ENCODE measurements at regions not wholly inside any gene's neighbourhood (a gene's known extent, or its start where the extent isn't known, plus 50 kb on each side); places are given as distances from the start of the nearest gene placed in this dataset.
"Not testable (repeated sequence)": the region's sequence is repeated elsewhere in the genome, so short reads cannot be mapped to it uniquely, and the experiment has no call there.

DNA sequence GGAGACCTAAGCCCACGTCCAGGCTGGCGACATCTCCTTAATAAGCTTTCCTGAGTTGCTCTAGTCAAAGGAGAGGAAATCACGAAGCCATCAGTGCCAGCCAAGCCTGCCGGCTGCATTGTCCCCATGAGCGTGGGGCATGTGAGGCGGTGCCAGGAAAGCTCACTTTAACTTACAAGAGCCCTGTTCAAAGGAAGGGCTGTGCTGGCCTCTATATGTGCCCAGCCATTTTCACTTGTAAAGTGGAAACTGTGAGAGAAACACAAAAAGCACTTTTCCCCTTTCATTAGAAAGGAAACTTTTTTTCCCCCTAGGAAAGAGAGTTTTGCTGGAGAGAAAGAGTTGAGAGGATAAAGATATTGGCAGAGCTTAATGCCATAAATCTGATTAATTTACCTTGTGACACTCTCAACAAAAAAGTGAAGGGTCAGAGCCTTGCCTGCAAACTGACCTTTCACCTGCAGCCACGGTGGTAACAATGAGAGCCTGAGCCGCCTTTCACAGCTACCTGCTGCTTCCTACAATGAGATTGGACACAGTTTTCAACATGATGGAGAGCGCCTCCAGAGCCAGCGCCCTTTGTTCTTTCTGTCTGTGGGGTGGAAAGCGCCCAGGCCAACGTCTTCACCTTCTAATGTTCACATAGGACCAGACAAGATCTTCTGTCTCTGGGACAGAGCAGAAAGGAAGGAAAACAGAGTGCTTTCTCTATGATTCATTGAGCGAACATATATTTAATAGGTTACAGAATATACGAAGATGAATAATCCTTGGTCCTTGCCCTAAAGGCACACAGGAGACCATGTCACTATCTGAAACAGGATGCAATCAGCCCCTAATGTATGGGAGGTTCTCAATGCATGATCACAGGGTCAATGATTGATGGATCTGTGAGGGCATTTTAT is 233.1 kb upstream of the HES1 start:
- intact Hi-C loops (cut with micrococcal nuclease) = no loop called here

DNA sequence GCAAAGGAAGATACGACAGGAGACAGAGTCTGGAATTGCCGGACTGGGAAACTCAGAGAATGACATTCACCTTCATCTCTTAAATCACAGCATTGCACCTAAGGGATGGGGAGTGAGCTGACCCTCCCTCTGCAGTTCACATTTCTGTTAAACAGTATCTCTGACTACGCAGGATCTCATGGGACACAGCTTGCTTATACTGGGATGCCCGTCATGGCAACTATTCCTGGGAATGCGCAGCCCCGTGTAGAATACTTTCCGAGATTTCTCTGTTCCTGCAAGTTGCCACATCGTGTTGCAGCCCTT is 232.5 kb upstream of the HES1 start:
- intact Hi-C loops (cut with micrococcal nuclease) = no loop called here

DNA sequence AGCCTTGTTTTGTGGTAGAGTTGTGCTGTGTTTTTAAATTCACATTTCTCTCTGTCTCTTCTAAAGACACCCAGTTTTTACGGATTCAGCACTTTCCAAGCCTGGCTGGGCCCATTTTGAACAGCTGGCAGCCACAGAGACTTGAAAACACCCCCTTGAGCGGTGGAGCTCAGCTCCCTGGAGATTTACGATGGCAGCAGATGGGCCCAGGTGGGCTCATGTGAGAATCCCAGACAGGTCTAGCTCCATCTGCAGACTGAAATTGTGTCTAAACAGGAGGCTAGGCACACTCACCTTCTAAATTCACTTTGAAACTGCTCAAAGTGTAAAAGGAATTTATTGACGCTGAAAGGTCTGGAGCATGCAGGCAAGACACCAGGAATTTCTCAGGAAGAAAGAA is 232.0 kb upstream of the HES1 start:
- intact Hi-C loops (cut with micrococcal nuclease) = no loop called here

DNA sequence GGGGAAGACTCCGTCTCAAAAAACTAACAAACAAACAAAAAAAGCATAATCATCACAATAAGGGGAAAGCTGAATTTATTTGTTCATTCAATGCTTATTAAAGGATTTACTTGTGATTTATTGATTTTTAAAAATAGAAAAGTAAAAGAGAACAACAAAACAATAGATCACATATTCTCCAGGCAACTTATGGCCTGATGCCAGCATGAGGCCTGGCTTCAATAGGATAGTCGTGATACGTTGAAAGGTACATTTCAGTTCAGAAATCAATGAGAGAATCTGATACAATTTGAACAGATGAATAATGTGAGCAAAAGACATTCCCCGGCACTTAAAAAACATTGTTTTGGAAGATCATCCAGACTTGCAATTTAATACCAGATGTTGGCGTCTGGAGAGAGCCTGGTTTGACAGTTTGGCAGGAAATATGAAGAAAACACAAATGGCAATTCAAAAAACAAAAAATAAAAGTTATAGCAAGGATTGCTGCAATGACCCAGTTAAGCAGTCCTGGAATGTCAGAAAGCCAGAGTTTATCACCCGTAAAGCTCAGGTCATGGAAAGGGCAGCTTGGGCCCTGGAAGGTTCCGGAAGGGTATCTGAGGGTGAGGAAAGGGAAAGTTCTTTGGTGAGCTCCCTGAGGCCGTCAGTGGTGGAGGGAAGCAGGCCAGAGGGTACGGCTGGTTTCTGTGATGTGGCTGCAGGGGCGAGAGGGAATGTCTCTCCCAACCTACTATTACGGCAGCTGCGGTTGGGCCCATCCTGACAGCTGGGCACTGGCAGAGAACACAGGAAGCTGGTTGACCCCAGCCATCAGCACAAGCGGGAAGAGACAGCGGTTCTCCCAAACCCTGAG is 230.2 kb upstream of the HES1 start:
- intact Hi-C loops (cut with micrococcal nuclease) = no loop called here

GRCh38 chr3:193906849-193907410 is 229.0 kb upstream of the HES1 start:
- intact Hi-C loops (cut with micrococcal nuclease) = no loop called here

GRCh38 chr3:193908181-193908744 is 227.7 kb upstream of the HES1 start:
- intact Hi-C loops (cut with micrococcal nuclease) = no loop called here

- intact Hi-C loops (cut with micrococcal nuclease) = no loop called here
Observed at GRCh38 chr3:193909387-193909786, 226.6 kb upstream of the HES1 start.

DNA sequence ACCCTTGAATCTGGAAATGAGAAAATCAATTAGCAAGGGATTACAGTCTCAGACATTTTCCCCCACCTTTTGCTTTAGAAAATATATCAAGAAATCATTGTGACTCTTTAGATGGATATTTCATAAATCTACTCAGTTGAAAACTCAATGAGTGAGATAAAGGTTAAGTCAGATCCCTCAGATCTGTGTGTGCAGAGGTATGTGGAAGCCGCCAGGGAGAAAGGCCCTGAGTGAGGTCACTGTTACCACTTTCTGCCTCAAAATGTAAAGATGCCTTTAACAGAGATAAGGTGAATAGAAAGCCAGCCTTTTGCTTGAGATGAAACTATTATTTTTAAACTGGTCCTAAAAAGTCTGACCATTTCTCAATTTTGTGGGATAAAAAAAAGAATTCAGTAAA is 225.6 kb upstream of the HES1 start:
- intact Hi-C loops (cut with micrococcal nuclease) = no loop called here

DNA sequence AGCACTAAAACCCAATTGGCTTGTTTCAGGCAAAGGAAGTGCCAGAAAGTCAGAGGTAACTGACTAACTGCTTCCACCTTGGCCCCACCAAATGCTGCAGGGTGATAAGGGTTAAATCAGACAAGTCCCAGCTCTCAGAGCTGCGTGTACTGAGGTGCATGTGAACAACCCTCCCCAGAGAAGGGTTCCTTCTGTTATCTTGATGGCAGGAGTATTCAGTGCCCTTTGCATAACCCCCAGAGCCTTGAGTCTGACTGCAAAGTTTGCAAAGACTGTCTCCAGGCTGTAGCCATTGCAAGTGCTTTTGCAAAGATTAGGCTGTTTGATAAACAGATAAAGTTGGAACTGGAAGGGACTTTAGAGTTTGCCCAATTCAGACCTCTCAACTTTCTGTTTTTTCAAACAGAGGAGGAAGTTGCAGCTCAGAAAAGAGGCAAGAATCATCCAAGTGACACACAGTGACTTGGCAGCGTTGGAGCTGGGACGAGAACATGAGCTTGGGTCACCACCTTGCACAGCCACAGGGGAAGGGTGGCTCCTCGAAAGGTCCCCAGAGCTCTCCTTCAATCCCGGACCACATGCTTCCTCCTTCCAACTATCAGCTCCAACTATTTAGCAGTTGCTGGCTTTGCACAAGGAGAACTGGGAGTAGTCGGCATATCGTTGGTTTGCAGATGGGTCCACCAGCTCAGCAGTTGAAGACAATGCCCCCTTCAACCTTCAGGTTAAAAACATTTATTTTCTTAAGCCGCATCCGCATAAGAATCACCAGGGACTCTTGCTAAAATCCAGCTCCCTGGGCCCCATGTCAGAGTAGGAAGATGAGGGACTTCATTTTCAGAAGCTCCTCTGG is 224.8 kb upstream of the HES1 start:
- intact Hi-C loops (cut with micrococcal nuclease) = no loop called here

- intact Hi-C loops (cut with micrococcal nuclease) = no loop called here
Observed at GRCh38 chr3:193911784-193912340, 224.1 kb upstream of the HES1 start.

DNA sequence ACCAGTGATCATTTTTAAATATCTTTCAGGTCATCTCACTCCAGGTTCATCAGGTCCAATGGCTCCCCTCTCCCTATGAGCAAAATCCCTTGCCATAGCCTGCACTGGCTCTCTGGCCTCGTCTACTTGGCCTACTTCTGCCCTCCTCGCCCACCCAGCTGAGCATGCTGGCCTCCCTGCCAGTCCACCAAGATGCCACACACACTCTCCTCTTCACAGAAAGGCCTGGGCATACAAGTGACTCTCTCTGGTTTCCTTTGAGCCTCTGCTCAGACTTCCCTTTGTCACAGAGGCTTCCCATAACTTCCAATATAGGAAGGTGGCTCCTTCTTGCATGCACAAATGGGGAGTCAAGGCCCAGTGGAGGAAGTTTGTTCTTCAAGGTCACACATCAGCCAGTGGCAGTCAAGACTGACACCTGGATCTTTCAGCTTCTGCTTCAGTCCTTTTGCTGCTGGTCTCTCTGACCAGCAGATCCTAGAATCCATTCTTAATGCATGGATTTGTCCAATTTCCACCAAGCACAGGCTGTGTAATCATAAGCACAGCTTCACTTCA is 223.2 kb upstream of the HES1 start:
- intact Hi-C loops (cut with micrococcal nuclease) = no loop called here

- intact Hi-C loops (cut with micrococcal nuclease) = no loop called here
Observed at GRCh38 chr3:193914602-193915001, 221.3 kb upstream of the HES1 start.

DNA sequence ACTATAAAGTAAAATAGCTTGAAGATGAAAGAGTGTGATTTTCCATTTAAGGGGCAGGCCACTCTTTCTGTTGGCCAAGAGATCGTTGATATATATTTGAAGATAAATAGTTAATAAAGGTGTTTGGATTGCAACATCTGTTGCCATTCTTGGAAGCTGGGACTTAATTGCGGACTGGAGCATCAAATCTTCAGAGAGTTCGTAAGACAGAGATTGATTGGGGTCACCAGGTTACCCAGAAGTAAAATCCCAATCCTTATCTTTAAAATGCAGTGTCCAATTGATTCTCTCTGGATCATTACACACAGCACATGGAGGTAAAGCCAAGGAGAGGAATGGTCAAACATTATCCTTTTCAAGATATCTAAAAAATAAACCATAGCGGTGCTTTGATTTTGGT is 220.8 kb upstream of the HES1 start:
- intact Hi-C loops (cut with micrococcal nuclease) = no loop called here

GRCh38 chr3:193915613-193916012 is 220.3 kb upstream of the HES1 start:
- intact Hi-C loops (cut with micrococcal nuclease) = no loop called here

GRCh38 chr3:193917158-193917557 is 218.8 kb upstream of the HES1 start:
- intact Hi-C loops (cut with micrococcal nuclease) = no loop called here

GRCh38 chr3:193921465-193921864 is 214.5 kb upstream of the HES1 start:
- intact Hi-C loops (cut with micrococcal nuclease) = no loop called here

- intact Hi-C loops (cut with micrococcal nuclease) = no loop called here
Observed at GRCh38 chr3:193922034-193922774, 213.7 kb upstream of the HES1 start.

DNA sequence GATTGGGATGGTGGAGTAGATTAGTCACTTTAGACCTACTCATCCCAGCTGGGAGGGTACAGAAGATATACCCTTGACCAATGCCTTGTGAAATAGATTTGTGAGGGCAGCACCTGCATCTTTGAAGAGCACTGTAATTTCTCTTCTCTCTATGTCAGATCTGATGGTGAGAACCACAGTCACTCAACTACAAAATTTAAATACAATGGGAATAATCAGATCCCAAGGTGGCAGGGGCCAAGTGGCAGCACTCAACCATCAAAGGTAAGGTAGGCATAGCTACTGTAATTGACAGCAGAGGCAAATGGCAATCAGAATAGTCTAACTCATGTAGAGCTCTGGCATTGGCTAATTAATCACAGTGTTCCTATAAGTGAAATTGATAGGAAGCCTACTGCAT is 212.0 kb upstream of the HES1 start:
- intact Hi-C loops (cut with micrococcal nuclease) = not testable (repeated sequence)

DNA sequence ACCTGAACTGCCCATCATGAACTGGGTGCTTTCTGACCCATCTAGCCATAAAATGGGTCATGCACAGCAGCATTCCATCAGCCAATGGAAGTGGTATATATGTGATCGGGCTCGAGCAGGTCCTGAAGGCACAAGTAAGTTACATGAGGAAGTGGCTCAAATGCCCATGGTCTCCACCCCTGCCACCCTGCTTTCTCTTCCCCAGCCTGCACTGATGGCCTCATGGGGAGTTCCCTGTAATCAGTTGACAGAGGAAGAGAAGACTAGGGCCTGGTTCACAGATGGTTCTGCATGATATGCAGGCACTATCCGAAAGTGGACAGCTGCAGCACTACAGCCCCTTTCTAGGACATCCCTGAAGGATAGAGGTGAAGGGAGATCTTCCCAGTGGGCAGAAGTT is 209.9 kb upstream of the HES1 start:
- intact Hi-C loops (cut with micrococcal nuclease) = not testable (repeated sequence)

All from T-helper 2 cell treated with Interferon-gamma antibody and Interleukin-4, amounts not matched to agents 100 ng/mL and 5 ng/mL, for 36 hours (primary cell).